Heart right ventricle (tissue), 16 donors: ENCODE measurements at regions not wholly inside any gene's neighbourhood (a gene's known extent, or its start where the extent isn't known, plus 50 kb on each side); places are given as distances from the start of the nearest gene placed in this dataset.

Source experiments
- ATAC-seq, 8 donors: fragments of 200-7000 bp; cut with Tn5 transposase; one replicate each; pipeline ENCODE4 v1.9.1; 2020; ENCODE audit warnings: mild to moderate bottlenecking in 8 of 8, moderate library complexity in 8 of 8, moderate number of reproducible peaks in 1 of 8
- DNase-seq, 2 donors: peaks; one replicate each; pipeline ENCODE4 v3.0.0-alpha.2; 2020
- H3K27ac ChIP-seq, 10 donors: fragments of 200-600 bp; sonication (generic) in 2 of 10; one replicate each; pipeline versions ENCODE4 v1.5.0 to v1.8.0; 2020 to 2022; ENCODE audit warnings: mild to moderate bottlenecking in 3 of 10
- H3K27me3 ChIP-seq, 7 donors: fragments of 200-600 bp; one replicate each; pipeline ENCODE4 v1.8.0; 2021 to 2022; ENCODE audit warnings: mild to moderate bottlenecking in 2 of 7
- H3K36me3 ChIP-seq, 9 donors: fragments of 200-600 bp; sonication (generic) in 1 of 9; one replicate each; pipeline versions ENCODE4 v1.5.0 to v1.8.0; 2020 to 2022; ENCODE audit warnings: mild to moderate bottlenecking in 2 of 9
- H3K4me1 ChIP-seq, 9 donors: fragments of 200-600 bp; sonication (generic) in 1 of 9; one replicate each; pipeline versions ENCODE4 v1.5.0 to v1.8.0; 2020 to 2022; ENCODE audit warnings: mild to moderate bottlenecking in 4 of 9
- H3K4me3 ChIP-seq, 10 donors: fragments of 200-600 bp; sonication (generic) in 2 of 10; one replicate each; pipeline versions ENCODE4 v1.5.0 to v1.8.0; 2020 to 2022; ENCODE audit warnings: mild to moderate bottlenecking in 7 of 10, moderate library complexity in 2 of 10
- H3K9me3 ChIP-seq, 11 donors: fragments of 200-600 bp in 10 of 11; sonication (generic) in 2 of 11; one replicate each; pipeline versions ENCODE4 v1.5.0 to v1.8.0; 2013 to 2022; ENCODE audit warnings: mild to moderate bottlenecking in 2 of 11, control low read depth in 1 of 11, moderate library complexity in 1 of 11
- WGBS, 2 donors: extraction: QIAGEN DNeasy Blood & Tissue Kit; methylation state at CpG; one replicate each; pipeline ENCODE4 v1.1.7; 2013; ENCODE audit warnings: inconsistent platforms in 1 of 2; 5-methylcytosine and 5-hydroxymethylcytosine counted together
- intact Hi-C, 10 donors: fragments of 100-400 bp; cut with DNase I; formaldehyde crosslinking; loops; one replicate each; pipeline versions ENCODE4 v1.11.1 to v1.14.2; 2022
- TF ChIP-seq, protein P1 (sequence below), 9 donors: fragments of 200-600 bp; sonication (generic) in 2 of 9; IDR thresholded peaks; one replicate each; pipeline versions ENCODE4 v1.5.0 to v1.8.0; 2021 to 2022; ENCODE audit warnings: antibody characterized with exemption in 9 of 9, mild to moderate bottlenecking in 5 of 9, moderate library complexity in 1 of 9
- donor health status: Arrhythmogenic right ventricular cardiomyopathy.
- donor health status: ischemic (EF 13 %, LVEDD 7.1; RV severe dilation, severe dysfunction).
- donor health status: healthy with polysubstance abuse.
- donor health status: DM: no; HTN: yes; CAD: no.
- donor health status: DM: no; HTN: no; CAD: no.
- donor health status: ischemic (EF 25% LVEDD 6.9; RV normal size, moderate dysfunction).
- donor health status: ischemic (EF 25% LVEDD 5.7; RV mildly dilated, moderate dysfunction).
- donor health status: healthy.
- donor health status: DM: yes; HTN: yes; CAD: no.
- donor health status: Ischemic cardiomyopathy.
- donor health status: ischemic (EF 35%, LVEDD 5.7; RV mildly dilated, moderate dysfunction).
- donor health status: nonischemic (EF 11% LVEDD 7.7; RV severe dilation, severe dysfunction).
- donor health status: DM: yes; HTN: yes; CAD: no.
- donor health status: PGD.
- donor health status: ischemic (EF 29% LVEDD 5.4; RV normal size, mild dysfunction).
- donor health status: nonischemic (EF 23%, LVEDD 6.1; RV moderate dilation, normal function).

DNA sequence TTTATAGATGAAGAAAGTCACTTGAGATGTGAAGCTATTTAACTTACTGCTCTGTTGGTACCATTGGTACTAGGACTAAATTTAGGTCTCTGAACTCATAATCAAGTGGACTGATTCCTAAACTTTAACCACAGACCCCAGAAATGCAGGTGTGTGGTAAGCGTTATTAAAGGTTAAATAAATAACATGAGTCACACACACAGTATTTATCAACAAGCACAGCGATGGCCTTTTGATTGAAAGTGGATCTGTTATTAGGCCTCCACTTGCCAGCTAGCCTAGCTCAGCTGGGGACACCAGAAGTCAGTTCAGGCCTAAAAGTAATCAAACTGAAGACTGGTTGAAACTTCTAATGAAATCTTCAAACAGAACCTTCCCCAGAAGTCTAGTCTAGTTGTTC lies 161.3 kb upstream of the DPP10 start:
- no peak overlapping the region for H3K27ac ChIP-seq
- WGBS, 2 donors = 94 to 95% methylated on average over 2 of the region's 2 CpGs

DNA sequence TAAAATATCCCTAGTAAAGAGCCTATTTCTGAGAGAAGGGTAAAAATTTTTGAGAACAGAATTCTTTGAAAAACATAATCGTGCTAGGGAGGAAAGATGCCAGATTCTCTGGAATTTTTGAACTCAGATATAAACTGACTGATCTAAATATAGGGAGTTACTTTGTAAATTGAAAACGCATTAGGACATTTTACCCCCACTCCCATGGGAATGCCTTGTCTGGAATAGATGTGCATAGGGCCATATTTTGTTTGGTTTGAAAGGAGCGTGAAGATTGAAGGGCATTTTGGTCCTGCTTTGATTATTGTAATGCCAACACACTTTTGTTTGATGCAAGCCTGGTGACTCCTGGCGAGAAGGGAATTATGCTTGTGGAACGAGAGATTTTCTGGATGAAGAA lies 158.7 kb upstream of the DPP10 start:
- intact Hi-C loops = no loop called here
- Histone ChIP-seq H3K27me3 (no peaks in the 10 kb centered on the region), H3K36me3 (no peaks in the 10 kb centered on the region), H3K4me1 (no peaks in the 10 kb centered on the region), H3K4me3 (no peak overlapping the region), H3K9me3 (peaks cover 0 to 15% (median 0%) of the 10 kb centered on the region in 11 donors), H3K27ac (no peak overlapping the region)
- TF ChIP-seq, protein P1, sequence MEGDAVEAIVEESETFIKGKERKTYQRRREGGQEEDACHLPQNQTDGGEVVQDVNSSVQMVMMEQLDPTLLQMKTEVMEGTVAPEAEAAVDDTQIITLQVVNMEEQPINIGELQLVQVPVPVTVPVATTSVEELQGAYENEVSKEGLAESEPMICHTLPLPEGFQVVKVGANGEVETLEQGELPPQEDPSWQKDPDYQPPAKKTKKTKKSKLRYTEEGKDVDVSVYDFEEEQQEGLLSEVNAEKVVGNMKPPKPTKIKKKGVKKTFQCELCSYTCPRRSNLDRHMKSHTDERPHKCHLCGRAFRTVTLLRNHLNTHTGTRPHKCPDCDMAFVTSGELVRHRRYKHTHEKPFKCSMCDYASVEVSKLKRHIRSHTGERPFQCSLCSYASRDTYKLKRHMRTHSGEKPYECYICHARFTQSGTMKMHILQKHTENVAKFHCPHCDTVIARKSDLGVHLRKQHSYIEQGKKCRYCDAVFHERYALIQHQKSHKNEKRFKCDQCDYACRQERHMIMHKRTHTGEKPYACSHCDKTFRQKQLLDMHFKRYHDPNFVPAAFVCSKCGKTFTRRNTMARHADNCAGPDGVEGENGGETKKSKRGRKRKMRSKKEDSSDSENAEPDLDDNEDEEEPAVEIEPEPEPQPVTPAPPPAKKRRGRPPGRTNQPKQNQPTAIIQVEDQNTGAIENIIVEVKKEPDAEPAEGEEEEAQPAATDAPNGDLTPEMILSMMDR (IDR thresholded peaks at IDR 0.05) = no peak
- ATAC-seq (no peak), DNase-seq (no peak)
- WGBS, 2 donors = 60 to 65% methylated on average over 5 of the region's 5 CpGs

More for the DNA sequence above, 161.3 kb upstream of the DPP10 start:
- Histone ChIP-seq H3K4me1 (no peaks in the 10 kb centered on the region), H3K9me3 (peaks cover 0 to 10% (median 0%) of the 10 kb centered on the region in 11 donors), H3K36me3 (no peaks in the 10 kb centered on the region), H3K27me3 (no peaks in the 10 kb centered on the region), H3K4me3 (no peak overlapping the region)
- ATAC-seq (no peak), DNase-seq (no peak)
- TF ChIP-seq, protein P1 (IDR thresholded peaks at IDR 0.05) = no peak
- intact Hi-C loops = no loop called here

DNA sequence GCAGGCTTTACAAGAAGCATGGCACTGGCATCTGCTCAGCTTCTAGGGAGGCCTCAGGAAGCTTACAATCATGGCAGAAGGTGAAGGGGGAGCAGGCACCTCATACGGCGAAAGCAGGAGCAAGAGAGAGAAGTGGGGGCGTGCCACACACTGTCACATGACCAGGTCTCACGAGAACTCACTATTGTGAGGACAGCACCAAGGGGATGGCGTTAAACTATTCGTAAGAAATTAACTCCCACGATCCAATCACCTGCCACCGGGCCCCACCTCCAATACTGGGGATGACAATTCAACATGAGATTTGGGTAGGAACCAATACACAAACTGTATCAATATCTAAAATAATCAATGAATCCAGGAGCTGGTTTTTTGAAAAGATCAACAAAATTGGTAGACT lies 156.0 kb upstream of the DPP10 start:
- H3K9me3 ChIP-seq = peaks cover 0 to 15% (median 0%) of the 10 kb centered on the region in 11 donors
- H3K4me1 ChIP-seq = no peaks in the 10 kb centered on the region
- H3K27ac ChIP-seq = no peak overlapping the region
- DNase-seq (no peak), ATAC-seq (no peak)
- H3K27me3 ChIP-seq = no peaks in the 10 kb centered on the region
- 85 to 88% methylated on average over 8 of the region's 8 CpGs for WGBS, 2 donors
- intact Hi-C loops = no loop called here
- TF ChIP-seq, protein P1 (IDR thresholded peaks at IDR 0.05) = no peak
- no peaks in the 10 kb centered on the region for H3K36me3 ChIP-seq
- H3K4me3 ChIP-seq = no peak overlapping the region

DNA sequence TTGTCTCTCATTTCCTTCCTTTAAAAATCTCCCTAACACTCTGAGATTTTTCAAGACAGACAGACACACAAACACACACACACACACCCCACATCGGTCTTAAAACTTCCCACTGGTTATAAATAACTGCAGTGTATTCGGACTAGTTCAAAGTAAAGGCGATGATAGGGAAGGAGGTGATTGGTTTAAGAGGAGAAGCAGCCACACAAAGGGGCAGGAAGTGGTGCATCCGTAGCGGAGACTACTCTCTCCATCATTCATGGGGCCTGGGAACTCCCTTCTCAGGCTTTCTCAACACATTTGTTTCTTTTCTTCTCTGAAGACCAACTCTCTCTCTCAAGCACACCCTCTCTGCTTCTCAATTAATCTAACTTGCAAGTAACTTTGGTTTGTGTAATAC lies 149.1 kb upstream of the DPP10 start:
- H3K4me3 ChIP-seq = no peak overlapping the region

More for the DNA sequence above, 149.1 kb upstream of the DPP10 start:
- Histone ChIP-seq H3K4me1 (no peaks in the 10 kb centered on the region), H3K9me3 (peaks cover 0 to 6% (median 0%) of the 10 kb centered on the region in 11 donors), H3K27me3 (peaks cover 0 to 13% (median 0%) of the 10 kb centered on the region in 7 donors), H3K36me3 (no peaks in the 10 kb centered on the region), H3K27ac (no peak overlapping the region)
- ATAC-seq = no peak
- TF ChIP-seq, protein P1 (IDR thresholded peaks at IDR 0.05) = no peak
- 41 to 48% methylated on average over 5 of the region's 5 CpGs for WGBS, 2 donors
- no peak for DNase-seq
- intact Hi-C loops = no loop called here
